ENCODE measurements at regions not wholly inside any gene's neighbourhood (a gene's known extent, or its start where the extent isn't known, plus 50 kb on each side); places are given as distances from the start of the nearest gene placed in this dataset.

DNA sequence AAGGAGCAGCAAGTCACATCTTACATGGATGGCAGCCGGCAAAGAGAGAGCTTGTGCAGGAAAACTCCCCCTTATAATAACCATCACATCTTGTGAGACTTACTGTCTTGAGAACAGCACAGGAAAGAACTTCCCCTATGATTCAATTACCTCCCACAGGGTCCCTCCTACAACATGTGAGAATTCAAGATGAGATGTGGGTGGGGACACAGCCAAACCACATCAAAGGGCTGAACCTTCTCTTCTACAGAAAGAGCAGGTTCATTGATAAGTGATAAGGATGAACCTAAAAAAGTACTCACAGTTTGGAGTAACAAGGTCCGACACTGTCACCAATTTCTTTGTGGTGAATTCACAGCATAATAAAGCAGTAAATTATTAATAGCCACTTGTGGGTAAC lies 422.2 kb upstream of the FSIP2 start:
- H3K27me3 ChIP-seq (replicated peaks; ENCODE audit: insufficient read depth) = no peaks in the 10 kb centered on the region
- no peak overlapping the region for H3K27ac ChIP-seq
- intact Hi-C loops (cut with DNase I) = no loop called here
- TF ChIP-seq CTCF (IDR thresholded peaks at IDR 0.05) (no peak), POLR2A (IDR thresholded peaks at IDR 0.05) (no peak), POLR2AphosphoS5 (IDR thresholded peaks at IDR 0.05) (no peak)
- no peaks in the 10 kb centered on the region for H3K36me3 ChIP-seq
- H3K4me3 ChIP-seq = no peak overlapping the region
- 26% methylated on average over 2 of the region's 2 CpGs for WGBS
- H3K9me3 ChIP-seq = no peaks in the 10 kb centered on the region
- no peak for DNase-seq (ENCODE audit: low spot score)
- H3K4me1 ChIP-seq (replicated peaks) = no peaks in the 10 kb centered on the region

DNA sequence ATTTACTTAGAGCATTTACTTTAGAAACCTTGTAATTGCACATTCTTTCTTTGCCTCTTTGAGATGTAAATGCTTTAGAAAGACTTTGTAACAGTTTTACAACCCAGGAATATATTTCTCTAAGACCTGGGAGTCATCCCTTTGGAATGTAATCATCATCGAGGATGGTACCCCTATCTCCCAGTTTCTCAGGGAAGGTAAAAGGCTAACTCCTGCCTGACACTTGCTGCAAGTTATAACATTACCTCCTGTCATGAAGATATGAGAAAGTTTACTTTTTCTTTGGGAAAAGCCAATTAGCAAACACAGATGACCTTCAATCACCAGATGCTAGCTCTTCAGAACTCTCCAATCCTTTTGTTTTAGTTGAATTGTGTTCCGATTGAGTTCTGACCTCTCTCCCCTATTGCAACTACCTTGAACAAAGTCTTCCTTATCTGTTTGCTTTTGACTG lies 420.3 kb upstream of the FSIP2 start:
- H3K36me3 ChIP-seq = no peaks in the 10 kb centered on the region
- H3K27ac ChIP-seq = no peak overlapping the region
- TF ChIP-seq POLR2AphosphoS5 (IDR thresholded peaks at IDR 0.05) (no peak), POLR2A (IDR thresholded peaks at IDR 0.05) (no peak), CTCF (IDR thresholded peaks at IDR 0.05) (no peak)
- H3K4me1 ChIP-seq (replicated peaks) = no peaks in the 10 kb centered on the region
- 28% methylated on average over 2 of the region's 2 CpGs for WGBS
- H3K9me3 ChIP-seq = no peaks in the 10 kb centered on the region
- no peak overlapping the region for H3K4me3 ChIP-seq
- no peaks in the 10 kb centered on the region for H3K27me3 ChIP-seq (replicated peaks; ENCODE audit: insufficient read depth)
- DNase-seq (ENCODE audit: low spot score) = no peak
- intact Hi-C loops (cut with DNase I) = no loop called here

DNA sequence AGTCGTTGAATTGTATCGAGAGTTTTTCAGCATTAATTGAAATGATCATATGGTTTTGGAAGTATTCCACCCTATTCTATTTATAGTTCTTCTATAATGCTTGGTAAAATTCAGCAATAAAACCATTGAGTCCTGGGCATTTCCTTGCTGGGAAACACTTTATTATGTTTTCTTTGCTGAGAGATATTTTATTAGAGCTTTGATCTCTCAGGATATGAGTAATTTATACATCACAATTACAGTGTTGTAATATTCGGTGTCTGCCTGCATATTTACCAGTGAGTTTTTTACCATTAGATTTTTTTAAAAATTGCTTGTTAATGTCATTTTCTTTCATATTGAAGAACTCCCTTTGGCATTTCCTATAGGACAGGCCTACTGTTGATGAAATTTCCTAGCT lies 402.7 kb upstream of the FSIP2 start:
- Histone ChIP-seq H3K4me3 (no peak overlapping the region), H3K4me1 (replicated peaks) (no peaks in the 10 kb centered on the region), H3K9me3 (no peaks in the 10 kb centered on the region), H3K36me3 (no peaks in the 10 kb centered on the region), H3K27ac (no peak overlapping the region), H3K27me3 (replicated peaks; ENCODE audit: insufficient read depth) (no peaks in the 10 kb centered on the region)
- TF ChIP-seq CTCF (IDR thresholded peaks at IDR 0.05) (no peak), POLR2AphosphoS5 (IDR thresholded peaks at IDR 0.05) (no peak), POLR2A (IDR thresholded peaks at IDR 0.05) (no peak)
- no peak for DNase-seq (ENCODE audit: low spot score)
- WGBS = 17% methylated on average over 3 of the region's 3 CpGs
- intact Hi-C loops (cut with DNase I) = no loop called here

DNA sequence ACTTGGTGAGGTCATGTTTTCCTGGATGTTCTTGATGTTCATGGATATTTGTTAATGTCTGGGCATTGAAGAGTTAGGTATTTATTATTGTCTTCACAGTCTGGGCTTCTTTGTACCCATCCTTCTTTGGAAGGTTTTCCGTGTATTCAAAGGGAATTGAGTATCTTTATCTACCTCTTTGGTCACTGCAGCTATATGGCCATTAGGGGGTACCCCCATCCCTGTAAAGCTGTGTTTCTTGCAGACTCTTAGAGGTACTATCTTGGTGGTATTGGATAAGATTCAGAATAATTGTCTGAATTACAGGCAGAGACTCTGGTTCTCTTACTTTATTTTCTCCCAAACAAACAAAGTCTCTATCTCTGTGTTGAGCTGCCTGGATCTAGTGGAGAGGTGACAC lies 401.6 kb upstream of the FSIP2 start:
- no peak overlapping the region for H3K4me3 ChIP-seq
- H3K27me3 ChIP-seq (replicated peaks; ENCODE audit: insufficient read depth) = no peaks in the 10 kb centered on the region
- no peaks in the 10 kb centered on the region for H3K9me3 ChIP-seq
- no peaks in the 10 kb centered on the region for H3K4me1 ChIP-seq (replicated peaks)
- H3K36me3 ChIP-seq = no peaks in the 10 kb centered on the region
- H3K27ac ChIP-seq = no peak overlapping the region
- TF ChIP-seq CTCF (IDR thresholded peaks at IDR 0.05) = no peak
- no peak for TF ChIP-seq POLR2AphosphoS5 (IDR thresholded peaks at IDR 0.05)
- no peak for TF ChIP-seq POLR2A (IDR thresholded peaks at IDR 0.05)
- no peak for DNase-seq (ENCODE audit: low spot score)
- intact Hi-C loops (cut with DNase I) = no loop called here
- WGBS = 84% methylated on average over 1 of the region's 1 CpG

DNA sequence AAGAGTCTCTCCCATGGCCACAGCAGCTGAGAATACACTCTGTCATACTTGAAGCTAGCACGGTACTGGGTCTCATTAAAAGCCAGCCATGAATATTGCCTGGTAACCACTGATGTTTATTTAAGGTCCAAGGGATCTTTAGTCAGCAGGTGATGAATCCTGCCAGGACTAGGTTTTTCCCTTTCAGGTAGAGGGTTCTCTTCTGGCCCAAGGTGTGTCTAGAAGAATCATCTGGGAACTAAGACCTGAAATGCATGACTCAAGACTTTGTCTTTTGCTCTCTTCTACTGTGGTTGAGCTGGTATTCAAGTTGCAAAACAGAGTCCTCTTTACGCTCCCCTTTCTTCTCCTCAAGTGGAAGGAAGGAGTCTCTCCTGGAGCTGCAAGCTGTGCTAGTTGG lies 400.5 kb upstream of the FSIP2 start:
- no peak for TF ChIP-seq POLR2AphosphoS5 (IDR thresholded peaks at IDR 0.05)
- TF ChIP-seq CTCF (IDR thresholded peaks at IDR 0.05) = no peak
- no peak for TF ChIP-seq POLR2A (IDR thresholded peaks at IDR 0.05)
- H3K4me1 ChIP-seq (replicated peaks) = no peaks in the 10 kb centered on the region
- no peak overlapping the region for H3K27ac ChIP-seq
- no peaks in the 10 kb centered on the region for H3K9me3 ChIP-seq
- no peaks in the 10 kb centered on the region for H3K27me3 ChIP-seq (replicated peaks; ENCODE audit: insufficient read depth)
- no peaks in the 10 kb centered on the region for H3K36me3 ChIP-seq
- 76% methylated on average over 2 of the region's 2 CpGs for WGBS
- intact Hi-C loops (cut with DNase I) = no loop called here
- H3K4me3 ChIP-seq = no peak overlapping the region
- no peak for DNase-seq (ENCODE audit: low spot score)

Data from prostate gland (tissue), 2 donors.